Loucy (cell line): ENCODE measurements at regions not wholly inside any gene's neighbourhood (a gene's known extent, or its start where the extent isn't known, plus 50 kb on each side); places are given as distances from the start of the nearest gene placed in this dataset.

ENCODE experiments used
- H2AFZ ChIP-seq: fragments of 200-600 bp; sonication (generic); 2 replicates; pipeline ENCODE4 v1.6.0; 2016; ENCODE audit warnings: antibody characterized with exemption, mild to moderate bottlenecking, low read length, moderate library complexity
- H3F3A ChIP-seq: fragments of 200-600 bp; 2 replicates; pipeline ENCODE4 v1.6.0; 2016; ENCODE audit warnings: antibody characterized with exemption, low read depth, mild to moderate bottlenecking
- H3K27me3 ChIP-seq: fragments of 200-600 bp; sonication (generic); 2 replicates; pipeline ENCODE4 v1.6.1; 2014; ENCODE audit warnings: low read length, mild to moderate bottlenecking; ENCODE audit not compliant: insufficient read depth, poor library complexity, severe bottlenecking
- H3K36me3 ChIP-seq: fragments of 200-600 bp; sonication (generic); 2 replicates; pipeline ENCODE4 v1.6.1; 2016; ENCODE audit warnings: low read length; ENCODE audit not compliant: insufficient read depth
- H3K4me1 ChIP-seq: fragments of 200-600 bp; sonication (generic); 2 replicates; pipeline ENCODE4 v1.5.1; 2014; ENCODE audit warnings: low read length, mild to moderate bottlenecking; ENCODE audit not compliant: insufficient read depth, poor library complexity, severe bottlenecking
- H3K4me2 ChIP-seq: fragments of 200-600 bp; sonication (generic); 2 replicates; pipeline ENCODE4 v1.6.0; 2014; ENCODE audit warnings: antibody characterized with exemption, low read length, low read depth, mild to moderate bottlenecking; ENCODE audit not compliant: poor library complexity, severe bottlenecking
- H3K4me3 ChIP-seq: fragments of 200-600 bp; sonication (generic); 2 replicates; pipeline ENCODE4 v1.5.1; 2014; ENCODE audit warnings: low read length, mild to moderate bottlenecking, mixed read lengths; ENCODE audit not compliant: poor library complexity, severe bottlenecking
- H3K79me2 ChIP-seq: fragments of 200-600 bp; sonication (generic); 2 replicates; pipeline ENCODE4 v1.6.1; 2014; ENCODE audit warnings: low read length; ENCODE audit not compliant: insufficient read depth
- H3K9ac ChIP-seq: fragments of 200-600 bp; sonication (generic); 2 replicates; pipeline ENCODE4 v1.6.0; 2014; ENCODE audit warnings: mild to moderate bottlenecking, low read depth, low read length, moderate library complexity; ENCODE audit not compliant: poor library complexity, severe bottlenecking
- H3K9me2 ChIP-seq: fragments of 200-600 bp; sonication (generic); replicated peaks from 2 replicates; pipeline ENCODE4 v1.6.1; 2016; ENCODE audit warnings: low read depth, low read length, mixed read lengths
- H3K9me3 ChIP-seq: fragments of 200-600 bp; sonication (generic); 2 replicates; pipeline ENCODE4 v1.6.1; 2014; ENCODE audit warnings: mild to moderate bottlenecking, antibody characterized with exemption, low read length, low read depth; ENCODE audit not compliant: insufficient read depth
- H4K20me1 ChIP-seq: fragments of 200-600 bp; sonication (generic); 2 replicates; pipeline ENCODE4 v1.6.0; 2014; ENCODE audit warnings: antibody characterized with exemption, low read length, mild to moderate bottlenecking; ENCODE audit not compliant: insufficient read depth, poor library complexity, severe bottlenecking
- EZH2phosphoT487 ChIP-seq: fragments of 200-600 bp; IDR thresholded peaks from 2 replicates; pipeline ENCODE4 v1.6.1; 2018; ENCODE audit warnings: antibody characterized with exemption, mild to moderate bottlenecking, moderate library complexity, borderline replicate concordance
- TF ChIP-seq, protein P1 (sequence below): fragments of 200-600 bp; sonication (generic); conservative IDR thresholded peaks from 2 replicates; pipeline ENCODE4 v1.5.1; 2014; ENCODE audit warnings: mild to moderate bottlenecking, antibody characterized with exemption, low read length

DNA sequence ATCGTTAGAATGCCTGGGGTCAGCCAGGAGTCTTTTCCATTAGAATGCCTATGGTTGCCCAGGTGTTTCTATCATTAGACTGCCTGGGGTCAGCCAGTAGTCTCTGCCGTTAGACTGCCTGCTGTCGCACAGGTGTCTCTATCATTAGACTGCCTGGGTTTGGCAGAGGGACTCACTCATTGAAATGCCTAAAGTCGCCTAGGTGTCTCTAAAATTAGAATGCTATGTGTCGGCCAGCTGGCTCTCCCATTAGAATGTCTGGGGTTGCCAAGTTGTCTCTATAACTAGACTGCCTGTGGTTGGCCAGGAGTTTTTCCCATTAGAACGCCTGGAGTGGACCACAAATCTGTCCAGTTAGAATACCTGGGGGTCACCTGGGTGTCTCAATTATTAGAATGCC lies 2266.5 kb downstream of the TP53TG3F start:
- H4K20me1 ChIP-seq: no peaks in the 10 kb centered on the region
- no peak overlapping the region for H2AFZ ChIP-seq
- H3K4me1 ChIP-seq: no peaks in the 10 kb centered on the region
- H3K79me2 ChIP-seq: no peaks in the 10 kb centered on the region
- TF ChIP-seq, protein P1, sequence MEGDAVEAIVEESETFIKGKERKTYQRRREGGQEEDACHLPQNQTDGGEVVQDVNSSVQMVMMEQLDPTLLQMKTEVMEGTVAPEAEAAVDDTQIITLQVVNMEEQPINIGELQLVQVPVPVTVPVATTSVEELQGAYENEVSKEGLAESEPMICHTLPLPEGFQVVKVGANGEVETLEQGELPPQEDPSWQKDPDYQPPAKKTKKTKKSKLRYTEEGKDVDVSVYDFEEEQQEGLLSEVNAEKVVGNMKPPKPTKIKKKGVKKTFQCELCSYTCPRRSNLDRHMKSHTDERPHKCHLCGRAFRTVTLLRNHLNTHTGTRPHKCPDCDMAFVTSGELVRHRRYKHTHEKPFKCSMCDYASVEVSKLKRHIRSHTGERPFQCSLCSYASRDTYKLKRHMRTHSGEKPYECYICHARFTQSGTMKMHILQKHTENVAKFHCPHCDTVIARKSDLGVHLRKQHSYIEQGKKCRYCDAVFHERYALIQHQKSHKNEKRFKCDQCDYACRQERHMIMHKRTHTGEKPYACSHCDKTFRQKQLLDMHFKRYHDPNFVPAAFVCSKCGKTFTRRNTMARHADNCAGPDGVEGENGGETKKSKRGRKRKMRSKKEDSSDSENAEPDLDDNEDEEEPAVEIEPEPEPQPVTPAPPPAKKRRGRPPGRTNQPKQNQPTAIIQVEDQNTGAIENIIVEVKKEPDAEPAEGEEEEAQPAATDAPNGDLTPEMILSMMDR: no peak
- TF ChIP-seq EZH2phosphoT487: no peak
- no peak overlapping the region for H3K4me2 ChIP-seq
- H3K36me3 ChIP-seq: no peaks in the 10 kb centered on the region
- no peaks in the 10 kb centered on the region for H3F3A ChIP-seq
- H3K9me3 ChIP-seq: peaks cover 4% of the 10 kb centered on the region; the same call in 1 of the 2 replicates
- H3K9ac ChIP-seq: no peak overlapping the region
- H3K27me3 ChIP-seq: no peaks in the 10 kb centered on the region
- no peaks in the 10 kb centered on the region for H3K9me2 ChIP-seq
- H3K4me3 ChIP-seq: no peak overlapping the region

DNA sequence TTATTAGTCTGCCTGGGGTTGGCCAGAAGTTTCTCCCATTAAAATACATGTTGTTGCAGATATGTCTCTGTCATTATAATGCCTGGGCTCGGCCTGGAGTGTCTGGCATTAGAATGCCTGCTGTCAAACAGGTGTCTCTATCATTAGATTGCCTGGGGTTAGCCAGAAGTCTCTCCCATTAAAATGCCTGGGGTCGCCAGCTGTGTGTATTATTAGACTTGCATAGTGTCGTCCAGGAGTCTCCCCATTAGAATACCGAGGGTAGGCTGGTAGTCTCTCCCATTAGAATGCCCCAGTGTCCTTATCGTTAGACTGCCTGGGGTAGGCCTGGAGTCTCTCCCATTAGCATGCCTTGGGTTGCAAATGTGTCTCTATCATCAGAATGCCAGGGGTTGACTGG lies 2270.8 kb downstream of the TP53TG3F start:
- Histone ChIP-seq H4K20me1 (no peaks in the 10 kb centered on the region), H3K9me3 (peaks cover 9% of the 10 kb centered on the region; the same call in 1 of the 2 replicates), H3F3A (no peaks in the 10 kb centered on the region), H3K4me1 (no peaks in the 10 kb centered on the region), H3K36me3 (no peaks in the 10 kb centered on the region), H3K4me3 (no peak overlapping the region), H2AFZ (no peak overlapping the region), H3K9me2 (no peaks in the 10 kb centered on the region), H3K9ac (no peak overlapping the region), H3K79me2 (no peaks in the 10 kb centered on the region), H3K4me2 (no peak overlapping the region), H3K27me3 (no peaks in the 10 kb centered on the region)
- TF ChIP-seq EZH2phosphoT487: no peak
- TF ChIP-seq, protein P1: no peak

- no peaks in the 10 kb centered on the region for H3K27me3 ChIP-seq
- no peak overlapping the region for H2AFZ ChIP-seq
- H3K36me3 ChIP-seq: no peaks in the 10 kb centered on the region
- H4K20me1 ChIP-seq: no peaks in the 10 kb centered on the region
- H3K79me2 ChIP-seq: no peaks in the 10 kb centered on the region
- no peak for TF ChIP-seq EZH2phosphoT487
- TF ChIP-seq, protein P1: no peak
- H3F3A ChIP-seq: no peaks in the 10 kb centered on the region
- H3K9me2 ChIP-seq: no peaks in the 10 kb centered on the region
- no peak overlapping the region for H3K4me3 ChIP-seq
- no peak overlapping the region for H3K9ac ChIP-seq
- no peak overlapping the region for H3K4me2 ChIP-seq
- H3K9me3 ChIP-seq: peaks cover 9% of the 10 kb centered on the region; the same call in 1 of the 2 replicates
- H3K4me1 ChIP-seq: no peaks in the 10 kb centered on the region
Measured at GRCh38 chr16:35731341-35732040, 2272.1 kb downstream of the TP53TG3F start.
